Bronchial epithelial cell (primary cell): ENCODE measurements at regions not wholly inside any gene's neighbourhood (a gene's known extent, or its start where the extent isn't known, plus 50 kb on each side); places are given as distances from the start of the nearest gene placed in this dataset.

Source experiments
- DNase-seq: peaks from one replicate; pipeline ENCODE4 v3.0.0-alpha.2; 2010; ENCODE audit warnings: low read depth
- FAIRE-seq: peaks from 2 replicates; lab custom pipeline; 2011; peaks lifted over from hg19 to GRCh38; lab: Jason Lieb, UNC
- H3K27me3 ChIP-seq: 2 replicates; pipeline ENCODE4 v1.5.1; 2011; ENCODE audit warnings: low read length; ENCODE audit not compliant: control insufficient read depth, insufficient read depth
- H3K36me3 ChIP-seq: 2 replicates; pipeline ENCODE4 v1.5.1; 2011; ENCODE audit warnings: low read length; ENCODE audit not compliant: control insufficient read depth, insufficient read depth
- H3K4me3 ChIP-seq: 2 replicates; pipeline ENCODE4 v1.5.1; 2011; ENCODE audit warnings: mild to moderate bottlenecking, low read depth, low read length, control low read depth
- CTCF ChIP-seq: IDR thresholded peaks from 2 replicates; pipeline ENCODE4 v1.5.1; 2011; ENCODE audit warnings: mild to moderate bottlenecking, moderate library complexity, low read length, control low read depth, inconsistent platforms; ENCODE audit not compliant: insufficient read depth, severe bottlenecking

GRCh38 chr5:82905986-82906385 lies 171.2 kb downstream of the TMEM167A start:
- TF ChIP-seq CTCF: no peak
- H3K27me3 ChIP-seq: no peaks in the 10 kb centered on the region
- FAIRE-seq (no peak), DNase-seq (no peak)
- no peak overlapping the region for H3K4me3 ChIP-seq
- no peaks in the 10 kb centered on the region for H3K36me3 ChIP-seq

- H3K27me3 ChIP-seq: no peaks in the 10 kb centered on the region
- no peak for TF ChIP-seq CTCF
- H3K4me3 ChIP-seq: no peak overlapping the region
- FAIRE-seq (no peak), DNase-seq (no peak)
- no peaks in the 10 kb centered on the region for H3K36me3 ChIP-seq
These were observed 175.8 kb downstream of the TMEM167A start for GRCh38 chr5:82901281-82901888.

- DNase-seq (peak; percentile 3), FAIRE-seq (no peak)
- TF ChIP-seq CTCF: no peak
These were observed 182.5 kb downstream of the TMEM167A start for GRCh38 chr5:82894716-82895115.

GRCh38 chr5:82889088-82889487 lies 188.1 kb downstream of the TMEM167A start:
- no peak for FAIRE-seq
- TF ChIP-seq CTCF: no peak
- no peak overlapping the region for H3K4me3 ChIP-seq
- H3K27me3 ChIP-seq: no peaks in the 10 kb centered on the region
- H3K36me3 ChIP-seq: no peaks in the 10 kb centered on the region
- no peak for DNase-seq

More at GRCh38 chr5:82894716-82895115, 182.5 kb downstream of the TMEM167A start:
- Histone ChIP-seq H3K27me3 (no peaks in the 10 kb centered on the region), H3K4me3 (no peak overlapping the region), H3K36me3 (no peaks in the 10 kb centered on the region)

GRCh38 chr5:82886911-82887310 lies 190.3 kb downstream of the TMEM167A start:
- Histone ChIP-seq H3K36me3 (no peaks in the 10 kb centered on the region), H3K27me3 (no peaks in the 10 kb centered on the region), H3K4me3 (no peak overlapping the region)
- FAIRE-seq (no peak), DNase-seq (no peak)
- TF ChIP-seq CTCF: no peak
